ENCODE measurements at regions not wholly inside any gene's neighbourhood (a gene's known extent, or its start where the extent isn't known, plus 50 kb on each side); places are given as distances from the start of the nearest gene placed in this dataset.
A peak's percentile ranks its signal among the peaks of the same experiment; 100 is the strongest.

- CTCF ChIA-PET = no interaction called here
These were observed 407.3 kb downstream of the TBL1XR1 start for GRCh38 chr3:176789947-176790346.

GRCh38 chr3:176789281-176789705, 408.0 kb downstream of the TBL1XR1 start:
- H2AFZ ChIP-seq = no peak overlapping the region
- H3K27me3 ChIP-seq (ENCODE audit: insufficient read depth, low read depth) = no peaks in the 10 kb centered on the region
- no peaks in the 10 kb centered on the region for H3K79me2 ChIP-seq (ENCODE audit: low read depth)
- H3K4me2 ChIP-seq = no peak overlapping the region
- no TSS peak for BruUV-seq (replicated peaks)
- no peaks in the 10 kb centered on the region; the same call in 1 of the 2 replicates for H3K9me2 ChIP-seq (ENCODE audit: insufficient read depth)
- no peaks in the 10 kb centered on the region for H3K9me3 ChIP-seq (ENCODE audit: insufficient read depth, low read depth)
- H3K36me3 ChIP-seq (ENCODE audit: low read depth) = no peaks in the 10 kb centered on the region
- H3K27ac ChIP-seq = no peak overlapping the region
- TF ChIP-seq EZH2 (IDR thresholded peaks at IDR 0.05; ENCODE audit: low read depth) = no peak
- no peak for TF ChIP-seq CTCF (conservative IDR thresholded peaks at IDR 0.05)
- peaks cover 16% of the 10 kb centered on the region for H3K4me1 ChIP-seq (replicated peaks; ENCODE audit: insufficient read depth)
- DNase-seq = peak in 1 of 2 experiments; percentile 67
- ChIA-PET POLR2A (ENCODE audit: unreplicated experiment) (no interaction called here), CTCF (no interaction called here)
- intact Hi-C loops (cut with micrococcal nuclease; ENCODE audit: unreplicated experiment) = no loop called here
- H3F3A ChIP-seq (ENCODE audit: insufficient read depth, low read depth) = no peaks in the 10 kb centered on the region
- no peaks in the 10 kb centered on the region for H4K20me1 ChIP-seq (ENCODE audit: insufficient read depth)
- H3K4me3 ChIP-seq = no peak overlapping the region

More at GRCh38 chr3:176789947-176790346, 407.3 kb downstream of the TBL1XR1 start:
- POLR2A ChIA-PET (ENCODE audit: unreplicated experiment) = no interaction called here
- intact Hi-C loops (cut with micrococcal nuclease; ENCODE audit: unreplicated experiment) = no loop called here
- Histone ChIP-seq H3K4me3 (no peak overlapping the region), H3F3A (ENCODE audit: insufficient read depth, low read depth) (no peaks in the 10 kb centered on the region), H3K27me3 (ENCODE audit: insufficient read depth, low read depth) (no peaks in the 10 kb centered on the region), H3K4me1 (replicated peaks; ENCODE audit: insufficient read depth) (peaks cover 16% of the 10 kb centered on the region), H3K27ac (no peak overlapping the region), H3K4me2 (no peak overlapping the region), H3K9me3 (ENCODE audit: insufficient read depth, low read depth) (no peaks in the 10 kb centered on the region), H3K36me3 (ENCODE audit: low read depth) (no peaks in the 10 kb centered on the region), H3K9me2 (ENCODE audit: insufficient read depth) (no peaks in the 10 kb centered on the region; the same call in 1 of the 2 replicates), H3K79me2 (ENCODE audit: low read depth) (no peaks in the 10 kb centered on the region), H4K20me1 (ENCODE audit: insufficient read depth) (no peaks in the 10 kb centered on the region), H2AFZ (no peak overlapping the region)
- DNase-seq = peak in 1 of 2 experiments; percentile 18
- TF ChIP-seq CTCF (conservative IDR thresholded peaks at IDR 0.05) = no peak
- no TSS peak for BruUV-seq (replicated peaks)

- H3K79me2 ChIP-seq (ENCODE audit: low read depth) = no peaks in the 10 kb centered on the region
- TF ChIP-seq EZH2 (IDR thresholded peaks at IDR 0.05; ENCODE audit: low read depth) = no peak
- TF ChIP-seq CTCF (conservative IDR thresholded peaks at IDR 0.05) = no peak
- no peak overlapping the region for H3K27ac ChIP-seq
- ChIA-PET CTCF (no interaction called here), POLR2A (ENCODE audit: unreplicated experiment) (no interaction called here)
- intact Hi-C loops (cut with micrococcal nuclease; ENCODE audit: unreplicated experiment) = no loop called here
- no peak overlapping the region for H3K4me3 ChIP-seq
- H2AFZ ChIP-seq = no peak overlapping the region
- peaks cover 16% of the 10 kb centered on the region for H3K4me1 ChIP-seq (replicated peaks; ENCODE audit: insufficient read depth)
- H3K4me2 ChIP-seq = no peak overlapping the region
- BruUV-seq (replicated peaks) = no TSS peak
- no peaks in the 10 kb centered on the region for H4K20me1 ChIP-seq (ENCODE audit: insufficient read depth)
- H3K9me3 ChIP-seq (ENCODE audit: insufficient read depth, low read depth) = no peaks in the 10 kb centered on the region
- no peaks in the 10 kb centered on the region for H3K27me3 ChIP-seq (ENCODE audit: insufficient read depth, low read depth)
- no peaks in the 10 kb centered on the region for H3K36me3 ChIP-seq (ENCODE audit: low read depth)
- no peaks in the 10 kb centered on the region for H3F3A ChIP-seq (ENCODE audit: insufficient read depth, low read depth)
- no peak for DNase-seq
- no peaks in the 10 kb centered on the region; the same call in 1 of the 2 replicates for H3K9me2 ChIP-seq (ENCODE audit: insufficient read depth)
These were observed 409.8 kb downstream of the TBL1XR1 start for GRCh38 chr3:176787506-176787905.

Measured in PC-9 (cell line).